ENCODE measurements at regions not wholly inside any gene's neighbourhood (a gene's known extent, or its start where the extent isn't known, plus 50 kb on each side); places are given as distances from the start of the nearest gene placed in this dataset.

- ChIA-PET POLR2A (interaction anchor here (1.0 kb wide), 1 partner anchor 91 kb away, joined by 3 read pairs; no protein-coding TSS in a partner anchor), CTCF (interaction anchor here (0.5 to 0.6 kb wide), 2 partner anchors 63 to 714 kb away, joined by 3 to 4 read pairs; no protein-coding TSS in a partner anchor)
- Mint-ChIP-seq H3K27ac (ENCODE audit: low read depth, unreplicated experiment) (no peak overlapping the region), H3K4me3 (ENCODE audit: unreplicated experiment) (no peak overlapping the region), H3K36me3 (ENCODE audit: insufficient read depth, unreplicated experiment) (no peaks in the 10 kb centered on the region), H3K4me1 (ENCODE audit: insufficient read depth, unreplicated experiment) (no peaks in the 10 kb centered on the region), H3K9me3 (ENCODE audit: unreplicated experiment) (peaks cover 7% of the 10 kb centered on the region), H3K27me3 (ENCODE audit: insufficient read depth, unreplicated experiment) (no peaks in the 10 kb centered on the region)
- no peak for TF ChIP-seq CTCF (IDR thresholded peaks at IDR 0.05; ENCODE audit: unreplicated experiment)
- peak; percentile 16 for DNase-seq (ENCODE audit: unreplicated experiment)
- intact Hi-C loops (cut with micrococcal nuclease), result no loop called here
- BruUV-seq (replicated peaks), result no TSS peak
These were observed 362.6 kb downstream of the GASK1B start for GRCh38 chr4:157810137-157810774.

GRCh38 chr4:157808796-157809383 is 363.9 kb downstream of the GASK1B start:
- DNase-seq (ENCODE audit: unreplicated experiment), result no peak
- ChIA-PET CTCF (no interaction called here), POLR2A (no interaction called here)
- BruUV-seq (replicated peaks), result no TSS peak
- Mint-ChIP-seq H3K27ac (ENCODE audit: low read depth, unreplicated experiment) (no peak overlapping the region), H3K9me3 (ENCODE audit: unreplicated experiment) (peaks cover 4% of the 10 kb centered on the region), H3K27me3 (ENCODE audit: insufficient read depth, unreplicated experiment) (no peaks in the 10 kb centered on the region), H3K36me3 (ENCODE audit: insufficient read depth, unreplicated experiment) (no peaks in the 10 kb centered on the region), H3K4me3 (ENCODE audit: unreplicated experiment) (no peak overlapping the region), H3K4me1 (ENCODE audit: insufficient read depth, unreplicated experiment) (no peaks in the 10 kb centered on the region)
- intact Hi-C loops (cut with micrococcal nuclease), result no loop called here
- no peak for TF ChIP-seq CTCF (IDR thresholded peaks at IDR 0.05; ENCODE audit: unreplicated experiment)

DNA sequence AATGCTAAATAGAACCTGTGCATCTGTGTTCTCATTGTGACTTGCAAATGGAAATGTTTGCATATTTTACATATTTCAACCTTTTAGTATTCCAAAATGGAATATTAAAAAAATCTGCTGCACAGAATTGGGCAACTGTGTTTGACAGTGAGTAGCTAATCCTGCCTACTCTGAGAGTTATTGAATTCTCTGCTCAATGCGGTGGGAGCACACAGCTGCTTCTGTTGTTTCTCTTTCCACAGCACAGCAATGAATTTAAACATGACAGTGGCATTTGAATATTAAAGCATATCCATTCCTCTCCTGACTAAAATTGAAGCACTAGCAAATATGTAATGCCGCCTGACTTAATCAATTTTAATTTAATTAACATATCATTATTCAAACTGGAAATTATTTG is 366.6 kb downstream of the GASK1B start:
- Mint-ChIP-seq H3K4me1 (ENCODE audit: insufficient read depth, unreplicated experiment) (no peaks in the 10 kb centered on the region), H3K27ac (ENCODE audit: low read depth, unreplicated experiment) (no peak overlapping the region), H3K4me3 (ENCODE audit: unreplicated experiment) (no peak overlapping the region), H3K27me3 (ENCODE audit: insufficient read depth, unreplicated experiment) (no peaks in the 10 kb centered on the region), H3K36me3 (ENCODE audit: insufficient read depth, unreplicated experiment) (no peaks in the 10 kb centered on the region), H3K9me3 (ENCODE audit: unreplicated experiment) (no peaks in the 10 kb centered on the region)
- intact Hi-C loops (cut with micrococcal nuclease), result no loop called here
- no peak for TF ChIP-seq CTCF (IDR thresholded peaks at IDR 0.05; ENCODE audit: unreplicated experiment)
- ChIA-PET POLR2A (no interaction called here), CTCF (interaction anchor here (0.7 to 1.6 kb wide), 6 partner anchors 10 to 1628 kb away, joined by 3 to 5 read pairs (median 3); no protein-coding TSS in a partner anchor)
- no peak for DNase-seq (ENCODE audit: unreplicated experiment)
- BruUV-seq (replicated peaks), result no TSS peak

DNA sequence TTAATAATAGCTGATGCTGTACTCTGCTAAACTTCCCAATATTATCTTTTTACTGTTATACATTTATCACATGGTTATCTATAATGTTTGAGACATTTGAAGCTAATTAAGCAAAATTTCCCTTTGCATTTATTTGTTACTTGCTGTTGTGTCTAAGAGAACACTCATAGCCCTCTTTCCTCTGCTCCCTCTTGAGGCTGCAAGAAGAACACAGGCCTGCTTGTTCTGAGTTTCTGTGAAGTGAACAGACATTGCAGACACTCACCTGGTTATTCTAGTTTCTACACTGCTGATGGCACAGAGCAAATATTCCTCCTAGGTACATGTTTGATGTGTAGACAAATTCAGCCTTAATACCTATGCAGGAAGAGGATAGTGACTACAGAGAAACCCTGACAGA is 367.8 kb downstream of the GASK1B start:
- Mint-ChIP-seq H3K4me1 (ENCODE audit: insufficient read depth, unreplicated experiment) (no peaks in the 10 kb centered on the region), H3K9me3 (ENCODE audit: unreplicated experiment) (no peaks in the 10 kb centered on the region), H3K27me3 (ENCODE audit: insufficient read depth, unreplicated experiment) (no peaks in the 10 kb centered on the region), H3K36me3 (ENCODE audit: insufficient read depth, unreplicated experiment) (no peaks in the 10 kb centered on the region), H3K27ac (ENCODE audit: low read depth, unreplicated experiment) (no peak overlapping the region), H3K4me3 (ENCODE audit: unreplicated experiment) (no peak overlapping the region)
- ChIA-PET CTCF (interaction anchor here (0.6 to 1.6 kb wide), 8 partner anchors 9 to 586 kb away, joined by 3 to 5 read pairs (median 3); no protein-coding TSS in a partner anchor), POLR2A (no interaction called here)
- TF ChIP-seq CTCF (IDR thresholded peaks at IDR 0.05; ENCODE audit: unreplicated experiment), result no peak
- DNase-seq (ENCODE audit: unreplicated experiment), result peak; percentile 36
- intact Hi-C loops (cut with micrococcal nuclease), result no loop called here
- BruUV-seq (replicated peaks), result no TSS peak

All from MCF 10A (cell line).